Activated CD4-positive, CD25-positive, alpha-beta regulatory T cell (primary cell): ENCODE measurements at regions not wholly inside any gene's neighbourhood (a gene's known extent, or its start where the extent isn't known, plus 50 kb on each side); places are given as distances from the start of the nearest gene placed in this dataset.
"Not testable (repeated sequence)": the region's sequence is repeated elsewhere in the genome, so short reads cannot be mapped to it uniquely, and the experiment has no call there.

Source experiments
- DNase-seq, 4 experiments: peaks; one replicate each; lab custom pipeline; 2025; lab: John Stamatoyannopoulos, UW

- no peak for DNase-seq
Observed at GRCh38 chr1:59176471-59176870, 120.4 kb upstream of the FGGY start.

- DNase-seq = no peak
Observed at GRCh38 chr1:59177756-59178155, 119.1 kb upstream of the FGGY start.

- no peak for DNase-seq
Observed at GRCh38 chr1:59178339-59179187, 118.3 kb upstream of the FGGY start.

- no peak for DNase-seq
Observed at GRCh38 chr1:59179673-59180072, 117.2 kb upstream of the FGGY start.

DNA sequence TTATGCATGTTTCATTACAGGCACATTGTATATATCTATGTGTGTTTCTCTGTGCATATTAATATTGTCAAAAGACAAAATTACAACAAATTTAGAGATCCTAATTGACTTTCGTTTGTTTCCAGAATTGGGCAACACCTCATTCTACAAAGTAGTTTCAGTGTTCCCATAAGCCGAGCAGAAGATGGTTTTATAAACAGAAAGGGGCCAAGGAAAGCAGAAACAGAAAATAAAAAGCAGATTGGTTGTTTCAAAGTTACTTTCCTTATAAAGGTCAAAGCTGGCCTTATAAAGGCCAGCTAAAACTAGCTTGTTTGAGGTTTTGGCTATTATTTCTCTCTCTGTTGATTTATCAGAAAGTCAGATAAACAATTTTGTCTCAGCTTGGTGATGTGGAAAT lies 116.2 kb upstream of the FGGY start:
- no peak for DNase-seq

- DNase-seq = no peak
Observed at GRCh38 chr1:59183749-59184317, 113.1 kb upstream of the FGGY start.

DNA sequence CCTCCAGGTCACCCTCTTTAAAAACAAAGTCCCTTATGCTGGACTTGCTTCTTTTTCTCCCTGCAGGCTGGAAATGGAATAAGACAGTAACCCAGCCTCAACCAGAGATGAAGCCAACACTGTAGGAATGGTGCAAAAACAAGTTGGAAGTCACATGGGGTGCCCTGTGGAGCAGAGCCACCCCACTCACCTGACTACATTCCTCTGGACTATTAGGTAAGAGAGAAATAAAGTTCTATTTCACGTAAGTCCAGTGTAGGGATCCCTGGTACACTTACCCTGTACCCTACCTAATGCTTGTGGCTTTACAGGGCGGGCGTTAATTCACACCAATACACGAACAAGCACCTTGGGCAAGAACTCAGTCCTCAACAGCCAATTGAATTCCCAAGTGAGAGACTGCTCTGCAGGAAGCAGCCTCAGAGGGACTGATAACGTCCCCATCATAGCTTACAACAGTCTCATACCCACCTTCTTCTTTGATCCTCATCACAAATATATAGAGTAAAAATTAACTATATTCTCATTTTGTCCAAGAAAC lies 112.5 kb upstream of the FGGY start:
- DNase-seq = no peak

DNA sequence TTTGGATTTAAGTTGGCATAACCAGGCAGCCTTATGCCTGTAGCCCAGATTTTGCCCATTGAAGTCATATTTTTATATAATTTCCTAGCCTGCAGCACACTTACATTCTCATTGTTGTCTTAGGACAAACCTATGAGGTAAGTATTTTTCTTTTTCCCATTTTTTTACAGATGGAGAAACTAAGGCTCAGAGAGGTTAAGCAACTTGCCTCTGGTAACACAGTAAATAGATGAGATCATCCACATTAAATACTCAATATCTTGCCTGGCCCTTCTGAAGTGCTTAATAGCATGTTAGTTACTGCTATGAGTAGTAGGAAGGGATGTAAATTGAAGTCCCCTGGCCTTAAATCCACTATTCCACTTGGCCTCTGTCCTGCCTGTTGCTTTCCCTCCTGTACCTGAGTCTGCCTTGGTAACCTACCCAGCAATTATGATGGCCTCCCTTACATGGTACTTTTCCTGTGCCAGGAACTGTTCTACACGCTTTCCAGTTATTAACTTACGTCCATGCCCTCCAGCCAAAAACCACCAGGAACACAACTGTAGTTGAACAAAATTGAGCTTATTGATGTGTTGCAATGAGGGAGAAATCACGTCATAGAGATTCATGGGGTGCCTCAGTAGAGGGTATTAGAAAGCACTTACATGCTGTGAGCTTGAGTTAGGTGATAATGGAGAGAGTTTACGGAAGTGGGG lies 111.6 kb upstream of the FGGY start:
- no peak for DNase-seq

GRCh38 chr1:59186656-59187055 lies 110.2 kb upstream of the FGGY start:
- DNase-seq = no peak

- no peak for DNase-seq
Observed at GRCh38 chr1:59188413-59189213, 108.3 kb upstream of the FGGY start.

GRCh38 chr1:59193443-59194093 lies 103.3 kb upstream of the FGGY start:
- no peak for DNase-seq

DNA sequence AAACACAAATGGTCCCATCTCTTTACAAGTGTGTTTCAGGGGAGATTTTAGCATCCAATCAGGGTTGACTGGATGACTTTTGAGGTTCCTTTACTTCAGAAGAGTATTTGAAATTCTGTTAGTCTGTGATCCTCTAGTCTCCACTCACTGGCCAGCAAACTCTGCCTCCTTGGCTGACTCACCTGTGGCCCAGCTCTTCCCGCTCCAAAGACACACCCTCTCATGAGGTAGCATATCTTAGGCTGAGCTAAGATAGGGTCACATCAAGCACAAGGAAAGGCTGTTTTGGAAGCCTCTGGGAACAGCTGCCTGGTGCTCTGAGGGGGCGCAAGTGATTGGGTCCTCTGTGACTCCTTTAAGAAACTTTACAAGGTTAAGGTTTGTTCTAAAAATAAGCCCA lies 102.3 kb upstream of the FGGY start:
- no peak for DNase-seq

DNA sequence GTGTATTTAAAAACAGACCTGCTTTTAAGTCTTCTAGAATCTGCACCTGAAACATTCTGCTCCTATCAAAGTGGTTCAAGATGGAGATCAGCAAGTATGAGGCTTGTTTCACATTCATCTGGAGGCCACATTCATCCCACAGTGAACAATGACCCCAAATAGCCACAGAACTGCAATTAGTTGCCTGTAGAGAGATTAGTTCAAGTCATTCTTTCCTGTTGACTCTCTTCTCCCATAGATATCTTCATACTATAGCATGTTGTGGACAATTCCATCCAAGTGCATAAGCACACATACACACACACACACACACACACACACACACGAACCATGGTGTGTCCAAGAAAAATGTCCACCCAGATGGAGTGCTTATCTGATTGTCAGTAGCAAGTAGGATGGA lies 101.7 kb upstream of the FGGY start:
- no peak for DNase-seq

- no peak for DNase-seq
Observed at GRCh38 chr1:59198564-59198963, 98.3 kb upstream of the FGGY start.

DNA sequence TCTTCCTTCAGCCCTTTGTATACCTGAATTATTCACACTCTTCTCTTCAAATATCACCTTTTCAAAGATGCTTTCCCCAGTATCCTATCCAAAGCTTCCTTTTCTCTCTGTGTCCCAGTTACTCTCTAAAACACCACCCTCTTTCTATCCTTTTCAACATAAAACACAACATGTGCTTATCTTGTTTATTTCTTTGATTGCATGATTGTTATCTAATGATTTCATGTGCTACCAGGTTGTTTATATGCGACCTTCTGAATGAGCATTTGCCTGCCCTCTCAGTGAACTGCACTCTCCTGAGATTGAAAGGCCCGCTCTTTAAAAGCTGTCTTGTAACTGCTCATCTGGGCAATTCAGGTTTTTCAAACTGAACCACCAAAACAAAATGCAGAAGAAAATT lies 97.7 kb upstream of the FGGY start:
- no peak for DNase-seq

- no peak for DNase-seq
Observed at GRCh38 chr1:59199719-59200376, 97.0 kb upstream of the FGGY start.

GRCh38 chr1:59201341-59201740 lies 95.6 kb upstream of the FGGY start:
- DNase-seq = no peak

DNA sequence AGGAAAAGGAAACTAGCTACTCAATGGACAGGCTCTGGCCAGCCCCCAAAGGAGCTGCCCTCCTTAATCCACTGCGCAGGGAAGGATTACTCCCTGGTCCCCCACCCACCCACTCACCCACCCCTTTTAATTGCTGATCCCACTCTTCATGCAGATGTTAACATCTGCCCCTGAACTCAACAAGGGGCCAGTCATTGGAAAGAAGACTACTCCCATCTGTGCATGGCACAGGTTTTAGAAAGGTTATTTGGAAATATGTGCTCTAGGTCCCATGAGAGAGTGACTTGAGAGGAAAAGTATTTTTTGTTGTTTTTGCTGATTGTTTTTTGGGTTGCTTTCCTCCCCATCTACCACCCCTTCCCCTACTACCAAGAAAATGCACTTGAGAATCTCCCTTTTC lies 94.4 kb upstream of the FGGY start:
- no peak for DNase-seq

DNA sequence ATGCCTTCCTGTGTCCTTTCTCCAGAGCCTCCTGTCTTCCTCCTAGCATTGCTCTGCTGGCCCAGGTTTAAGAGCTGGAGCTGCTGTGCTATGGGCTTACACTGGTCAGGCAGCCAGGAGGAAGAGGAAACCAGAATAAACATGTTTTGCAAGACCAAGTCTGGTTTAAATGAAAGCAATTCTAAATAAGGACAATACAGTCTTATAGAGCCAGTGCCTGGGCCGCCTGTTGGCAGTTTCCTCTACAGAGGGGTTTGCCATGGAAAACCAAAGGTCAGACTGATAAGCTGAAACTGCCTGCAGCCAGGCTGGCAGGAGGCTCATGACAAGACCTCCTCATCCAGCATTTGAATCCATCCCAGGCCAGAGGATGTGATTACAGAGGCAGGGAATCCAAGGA lies 92.9 kb upstream of the FGGY start:
- no peak for DNase-seq

DNA sequence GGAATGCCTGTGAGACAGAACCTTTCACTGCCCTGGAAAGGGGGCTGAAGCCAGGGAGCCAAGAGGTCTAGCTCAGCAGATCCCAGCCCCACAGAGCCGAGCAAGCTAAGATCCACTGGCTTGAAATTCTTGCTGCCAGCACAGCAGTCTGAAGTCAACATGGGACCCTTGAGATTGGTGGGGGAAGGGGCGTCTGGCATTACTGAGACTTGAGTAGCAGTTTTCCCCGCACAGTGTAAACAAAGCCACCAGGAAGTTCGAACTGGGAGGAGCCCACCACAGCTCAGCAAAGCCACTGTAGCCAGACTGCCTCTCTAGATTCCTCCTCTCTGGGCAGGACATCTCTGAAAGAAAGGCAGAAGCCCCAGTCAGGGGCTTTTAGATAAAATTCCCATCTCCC lies 90.3 kb upstream of the FGGY start:
- DNase-seq = not testable (repeated sequence)

DNA sequence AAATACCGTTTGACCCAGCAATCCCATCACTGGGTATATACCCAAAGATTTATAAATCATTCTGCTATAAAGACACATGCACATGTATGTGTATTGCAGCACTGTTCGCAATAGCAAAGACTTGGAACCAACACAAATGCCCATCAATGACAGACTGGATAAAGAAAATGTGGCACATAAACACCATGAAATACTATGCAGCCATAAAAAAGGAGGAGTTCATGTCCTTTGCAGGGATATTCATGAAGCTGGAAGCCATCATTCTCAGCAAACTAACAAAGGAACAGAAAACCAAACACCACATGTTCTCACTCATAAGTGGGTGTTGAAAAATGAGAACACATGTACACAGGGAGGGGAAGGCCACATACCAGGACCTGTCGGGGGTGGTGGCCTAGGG lies 86.5 kb upstream of the FGGY start:
- DNase-seq = not testable (repeated sequence)
